HG03039 (cell line): ENCODE measurements at regions not wholly inside any gene's neighbourhood (a gene's known extent, or its start where the extent isn't known, plus 50 kb on each side); places are given as distances from the start of the nearest gene placed in this dataset.
"Not testable (repeated sequence)": the region's sequence is repeated elsewhere in the genome, so short reads cannot be mapped to it uniquely, and the experiment has no call there.

Source experiments
- ATAC-seq: cut with Tn5 transposase; IDR thresholded peaks from one replicate; pipeline ENCODE4 v1.9.1; 2021; ENCODE audit warnings: mild to moderate bottlenecking, moderate library complexity; ENCODE audit not compliant: unreplicated experiment

- no peak for ATAC-seq
Observed at GRCh38 chr13:55160867-55161266, 1979.9 kb upstream of the PRR20A start.

DNA sequence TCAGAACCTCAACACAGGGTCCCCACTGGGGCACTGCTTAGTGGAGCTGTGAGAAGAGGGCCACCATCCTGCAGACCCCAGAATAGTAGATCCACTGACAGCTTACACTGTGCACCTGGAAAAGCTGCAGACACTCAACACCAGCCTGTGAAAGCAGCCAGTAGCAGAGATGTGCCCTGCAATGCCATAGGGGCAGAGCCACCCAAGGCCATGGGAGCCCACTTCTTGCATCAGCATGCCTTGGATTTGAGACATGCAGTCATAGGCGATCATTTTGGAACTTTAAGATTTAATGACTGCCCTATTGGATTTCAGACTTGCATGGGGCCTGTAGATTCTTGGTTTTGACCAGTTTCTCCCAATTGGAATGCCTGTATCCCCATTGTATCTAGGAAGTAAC lies 1962.1 kb upstream of the PRR20A start:
- ATAC-seq = not testable (repeated sequence)

DNA sequence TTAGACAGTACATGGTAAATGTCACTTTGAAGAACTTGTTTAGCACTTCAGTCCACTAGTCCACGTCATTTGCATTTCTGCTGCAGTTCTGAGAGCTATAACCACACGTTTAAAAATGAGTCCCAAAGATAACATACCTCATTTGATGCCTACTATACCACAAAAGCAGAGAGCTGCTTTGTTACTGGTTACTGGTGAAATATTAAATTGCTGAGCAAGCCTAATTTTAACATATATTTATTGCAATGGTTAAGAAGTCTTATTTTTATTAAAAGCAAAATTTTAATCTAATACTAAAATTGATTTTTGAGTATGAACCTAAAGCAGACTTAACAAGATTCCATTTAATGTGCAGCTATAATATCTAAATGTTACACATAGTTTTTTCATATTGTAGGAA lies 1949.7 kb upstream of the PRR20A start:
- no peak for ATAC-seq

DNA sequence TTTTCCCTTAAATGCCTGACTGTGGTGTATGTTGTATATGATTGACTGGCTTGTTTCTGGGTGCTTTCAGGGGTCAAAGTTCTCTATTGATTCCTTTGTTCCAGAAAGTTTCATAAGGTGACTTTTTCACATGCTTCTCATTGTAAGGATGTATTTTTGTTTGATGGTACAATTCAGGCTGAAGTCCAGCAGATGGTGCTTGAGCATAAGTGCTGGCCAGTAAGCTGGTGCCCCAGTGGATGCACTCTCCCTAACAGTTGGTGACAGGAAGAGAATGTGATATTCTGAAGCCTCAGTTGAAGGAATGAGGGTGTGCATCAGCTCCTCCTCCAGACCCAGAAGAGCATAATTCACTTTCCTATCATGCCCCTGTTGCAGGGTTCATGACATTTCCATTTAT lies 1941.6 kb upstream of the PRR20A start:
- ATAC-seq = no peak

DNA sequence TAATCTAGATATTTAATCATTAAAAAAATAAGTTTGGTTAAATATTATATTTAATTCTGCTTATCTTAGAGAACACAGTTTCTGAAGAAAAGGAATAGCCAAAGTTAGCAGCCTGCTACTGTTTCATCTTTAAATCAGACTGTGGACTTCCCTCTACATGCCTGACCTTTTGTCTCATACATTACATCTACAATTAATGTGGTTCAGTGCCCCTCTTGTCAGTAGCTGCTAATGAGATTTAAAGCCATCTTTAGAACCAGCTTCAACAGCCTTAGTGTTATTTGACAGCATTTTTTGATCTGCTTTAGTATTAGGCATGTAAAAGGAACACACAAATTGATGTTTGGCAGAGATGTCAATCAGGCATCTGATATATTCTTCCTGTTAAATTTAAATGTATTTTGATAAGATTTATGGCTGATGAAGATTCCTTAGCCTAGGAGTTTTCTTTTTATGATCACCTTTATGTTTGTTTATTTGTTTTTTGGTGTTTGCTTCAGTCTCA lies 1925.8 kb upstream of the PRR20A start:
- no peak for ATAC-seq

DNA sequence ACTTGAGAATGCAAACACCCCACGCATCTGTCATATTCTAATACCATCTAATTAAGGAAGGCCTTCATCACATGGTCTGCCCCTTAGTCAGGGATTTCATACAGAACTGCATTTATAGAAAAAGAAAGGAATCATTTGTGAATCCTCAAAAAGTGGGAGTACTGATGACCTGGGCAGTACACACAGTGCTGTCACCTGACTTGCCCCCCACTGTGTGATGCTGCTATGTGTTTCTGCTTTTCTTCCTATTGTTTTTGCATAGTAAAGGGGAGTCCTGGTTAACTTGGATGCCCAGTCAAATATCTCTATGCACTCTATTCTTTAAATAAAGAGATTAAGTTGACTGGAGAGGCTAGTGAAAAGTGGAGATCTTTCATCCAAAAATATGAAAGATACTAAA lies 1921.2 kb upstream of the PRR20A start:
- no peak for ATAC-seq

DNA sequence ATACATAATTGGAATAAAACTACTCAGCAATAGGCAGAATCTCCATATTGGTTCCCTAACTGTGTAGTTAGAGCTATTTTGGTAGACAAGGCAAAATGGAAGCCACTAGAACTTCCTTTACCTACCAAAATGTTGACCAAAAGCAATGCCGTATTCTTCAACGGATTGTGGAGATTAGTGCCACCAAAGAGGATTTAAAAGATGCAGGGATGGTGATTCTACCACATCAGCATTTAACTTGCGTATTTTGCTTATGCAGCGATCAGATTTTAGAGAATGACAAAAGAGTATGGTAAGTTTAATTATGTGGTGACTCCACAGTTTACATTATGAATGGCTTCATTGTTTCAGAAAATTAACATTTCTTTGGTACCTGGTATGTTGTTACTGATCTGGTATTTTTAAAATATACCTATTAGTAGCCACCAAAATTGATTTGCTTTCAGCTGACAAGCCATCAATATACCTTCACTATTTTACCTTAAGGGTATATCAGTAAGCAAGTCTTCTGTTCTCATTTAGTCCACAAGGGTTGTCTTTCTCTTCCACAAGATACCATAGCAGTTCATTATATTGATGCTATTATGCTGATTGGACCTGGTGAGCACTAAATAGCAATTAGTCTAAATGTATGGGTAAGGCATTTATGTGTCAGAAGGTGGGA lies 1910.7 kb upstream of the PRR20A start:
- ATAC-seq = no peak

DNA sequence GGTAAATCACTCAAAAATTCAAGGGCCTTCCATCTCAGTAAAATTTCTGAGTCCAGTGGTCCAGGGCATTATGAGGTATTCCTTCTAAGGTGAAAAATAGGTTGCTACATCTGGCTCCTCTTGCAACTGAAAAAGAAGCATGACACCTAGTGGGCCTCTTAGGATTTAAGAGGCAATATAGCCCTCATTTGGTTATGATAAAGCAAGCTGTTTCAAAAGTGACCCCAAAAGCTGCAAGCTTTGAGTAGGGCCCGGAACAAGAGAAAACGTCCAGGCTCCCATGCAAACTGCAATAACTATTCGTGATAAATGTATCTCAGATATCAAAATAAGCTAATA lies 1910.2 kb upstream of the PRR20A start:
- no peak for ATAC-seq

- ATAC-seq = no peak
Observed at GRCh38 chr13:55234311-55234710, 1906.4 kb upstream of the PRR20A start.

GRCh38 chr13:55245005-55245644 lies 1895.6 kb upstream of the PRR20A start:
- ATAC-seq = no peak

GRCh38 chr13:55255236-55255635 lies 1885.5 kb upstream of the PRR20A start:
- no peak for ATAC-seq

DNA sequence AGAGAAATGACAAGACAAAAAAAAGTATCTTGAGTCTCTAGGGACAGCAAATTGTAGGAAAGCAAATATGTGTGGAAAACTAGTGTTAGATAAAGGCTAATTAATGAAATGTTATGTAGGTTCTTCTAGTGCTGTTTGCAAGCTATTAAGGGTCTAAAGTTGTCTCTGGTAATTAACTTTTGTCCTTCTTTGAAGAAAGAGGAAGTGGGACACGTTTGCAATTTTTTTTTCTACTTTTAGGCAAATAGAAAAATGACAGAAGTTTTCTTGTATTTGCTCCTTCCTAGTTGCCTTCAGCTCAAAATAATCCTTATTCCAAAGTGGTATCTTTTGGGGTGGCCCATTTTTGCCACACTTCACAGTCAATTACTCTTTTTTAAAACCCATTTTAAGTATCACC lies 1877.7 kb upstream of the PRR20A start:
- ATAC-seq = no peak

DNA sequence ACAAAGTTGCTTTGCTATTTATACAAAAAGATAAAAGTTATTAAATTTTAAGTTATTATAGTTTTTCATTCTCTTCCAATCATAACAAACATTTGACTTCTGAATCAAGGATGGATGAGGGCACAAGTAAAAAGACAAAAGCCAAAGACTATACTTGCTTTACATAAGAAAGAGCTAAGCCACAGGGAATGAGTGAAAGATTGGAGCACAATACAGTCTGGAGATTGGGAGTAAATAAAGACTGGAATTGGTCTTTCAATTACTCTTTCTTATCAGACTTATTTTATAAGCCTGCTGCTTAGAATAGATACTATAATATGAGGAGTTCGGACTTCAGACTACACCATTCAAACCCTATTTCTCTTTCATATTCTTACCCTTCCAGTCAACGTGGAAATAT lies 1874.1 kb upstream of the PRR20A start:
- ATAC-seq = no peak

- no peak for ATAC-seq
Observed at GRCh38 chr13:55298201-55298600, 1842.5 kb upstream of the PRR20A start.

- ATAC-seq = no peak
Observed at GRCh38 chr13:55302568-55302967, 1838.2 kb upstream of the PRR20A start.

DNA sequence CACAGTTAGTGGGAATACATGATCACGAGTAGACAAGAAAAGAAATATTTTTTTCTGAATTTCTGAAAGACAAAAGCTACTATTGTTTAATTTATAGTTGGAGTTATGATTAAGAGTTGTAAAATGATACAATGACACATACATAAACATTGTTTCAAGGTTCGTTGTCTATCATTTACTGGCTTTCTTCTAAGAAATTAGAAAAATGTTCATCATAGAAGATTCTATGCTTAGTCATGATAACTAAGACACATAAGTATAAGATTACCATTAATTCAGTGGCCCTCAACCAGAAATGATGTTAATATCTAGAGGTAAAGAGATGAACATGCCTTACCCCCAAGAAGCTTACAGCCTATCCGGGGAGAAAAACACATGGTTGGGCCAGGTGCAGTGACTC lies 1832.8 kb upstream of the PRR20A start:
- ATAC-seq = no peak

- no peak for ATAC-seq
Observed at GRCh38 chr13:55341891-55342290, 1798.8 kb upstream of the PRR20A start.

DNA sequence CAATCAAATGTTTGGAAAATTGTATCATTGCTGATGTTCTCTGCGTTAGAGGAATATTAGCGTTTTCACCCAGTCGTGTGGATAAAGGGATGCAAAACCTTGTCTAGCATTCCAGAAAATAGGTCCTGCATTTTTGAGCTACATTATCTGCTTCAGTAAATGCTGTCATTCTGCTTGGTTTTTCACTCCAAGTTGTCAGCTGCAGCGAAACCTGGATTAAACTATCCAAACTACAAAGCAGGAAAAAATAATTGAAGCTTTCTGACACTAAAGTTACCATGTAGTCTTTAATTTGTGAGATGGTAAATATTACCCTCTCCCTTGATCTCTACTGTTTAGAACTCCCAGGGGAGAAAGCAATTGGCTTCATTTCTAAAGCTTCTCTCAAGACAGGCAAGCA lies 1795.5 kb upstream of the PRR20A start:
- no peak for ATAC-seq

- ATAC-seq = no peak
Observed at GRCh38 chr13:55347528-55347927, 1793.2 kb upstream of the PRR20A start.

- ATAC-seq = no peak
Observed at GRCh38 chr13:55359067-55359466, 1781.7 kb upstream of the PRR20A start.

DNA sequence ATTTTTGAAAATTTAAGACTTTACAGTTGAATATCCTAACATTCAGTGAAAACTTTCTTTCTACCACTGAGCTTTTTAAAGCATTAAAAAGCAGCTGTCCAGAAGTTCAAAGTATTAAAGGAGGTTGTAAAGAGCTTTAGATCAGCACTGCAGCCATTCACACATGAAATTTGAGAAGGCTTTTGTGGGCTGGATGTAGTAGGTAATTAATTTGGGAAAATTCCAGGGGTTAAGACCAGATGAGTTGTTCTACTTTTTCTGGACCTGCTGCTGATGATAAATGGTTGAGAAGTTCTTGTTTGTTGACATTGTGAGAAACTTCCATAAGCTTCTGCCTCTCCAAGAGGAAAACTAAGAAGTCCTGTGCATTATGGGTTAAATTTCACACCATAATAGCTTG lies 1779.6 kb upstream of the PRR20A start:
- no peak for ATAC-seq

DNA sequence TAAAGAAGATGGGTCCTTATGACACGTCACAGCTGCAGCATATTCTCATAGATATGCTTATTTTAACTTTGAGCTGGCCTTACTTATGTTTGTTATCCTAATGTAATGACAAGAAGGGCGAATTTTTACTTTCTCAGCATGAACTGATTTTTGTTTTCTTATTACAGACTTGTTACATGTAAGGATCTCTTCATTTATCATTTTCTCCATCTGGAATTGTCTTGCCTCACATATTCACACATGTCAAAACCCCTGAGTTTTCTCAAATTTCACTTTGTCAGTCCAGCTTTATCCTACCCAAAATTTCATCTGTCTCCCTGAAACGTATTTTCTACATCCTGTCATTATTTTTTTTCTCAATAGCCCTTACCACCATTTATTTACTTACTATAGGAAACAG lies 1774.0 kb upstream of the PRR20A start:
- no peak for ATAC-seq

DNA sequence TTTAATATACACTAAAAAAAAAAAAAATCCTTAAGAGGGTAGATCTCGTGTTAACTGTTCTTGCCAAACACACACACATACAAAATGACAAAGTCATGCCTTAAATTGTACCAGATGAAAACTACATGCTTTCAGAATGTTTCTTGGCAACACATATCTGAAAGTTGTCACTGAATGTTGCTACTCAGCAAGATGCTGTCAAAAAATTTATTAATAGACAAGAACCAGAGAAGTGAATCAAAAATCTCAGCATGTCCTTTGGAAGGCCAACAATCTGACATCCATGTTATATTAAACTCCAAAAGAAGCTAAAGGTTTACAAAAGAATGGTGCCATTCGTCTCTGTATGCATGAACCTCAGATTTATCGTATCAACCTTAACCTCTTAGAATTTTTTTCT lies 1746.2 kb upstream of the PRR20A start:
- no peak for ATAC-seq
